IMR-90 (cell line): ENCODE measurements at regions not wholly inside any gene's neighbourhood (a gene's known extent, or its start where the extent isn't known, plus 50 kb on each side); places are given as distances from the start of the nearest gene placed in this dataset.

Source experiments
- ATAC-seq: fragments of 200-7000 bp; cut with Tn5 transposase; 2 replicates; pipeline ENCODE4 v1.9.1; 2020; ENCODE audit warnings: low read depth, mild to moderate bottlenecking, moderate library complexity
- BruUV-seq: library from RNA; stranded (reverse); fragments of 400-500 nt; replicated peaks from 2 replicates; lab custom pipeline; 2021; lab: Mats Ljungman, UMichigan
- CTCF ChIA-PET: fragments of 300-600 bp; formaldehyde crosslinking; extraction: SDS; loops from one replicate; lab custom pipeline; 2021; ENCODE audit warnings: antibody characterized with exemption; lab: Yijun Ruan, JAX
- POLR2A ChIA-PET: fragments of 300-600 bp; sonication (Branson Sonifier 250); formaldehyde crosslinking; loops from one replicate; lab custom pipeline; 2022; ENCODE audit warnings: antibody characterized with exemption; ENCODE audit not compliant: unreplicated experiment; lab: Charles Lee
- DNase-seq: peaks from one replicate; pipeline ENCODE4 v3.0.0; 2013
- H2AFZ ChIP-seq: replicated peaks from 2 replicates; pipeline ENCODE3; 2013; ENCODE audit warnings: low read length, mild to moderate bottlenecking; ENCODE audit not compliant: poor library complexity
- H2AK5ac ChIP-seq: 2 replicates; pipeline ENCODE4 v1.6.1; 2013; ENCODE audit warnings: low read depth, low read length, inconsistent platforms
- H2AK9ac ChIP-seq: replicated peaks from 2 replicates; pipeline ENCODE3; 2013; ENCODE audit warnings: mild to moderate bottlenecking, low read depth, low read length, moderate library complexity; ENCODE audit not compliant: poor library complexity
- H2BK120ac ChIP-seq: 2 replicates; pipeline ENCODE4 v1.6.1; 2013; ENCODE audit warnings: low read depth, low read length, inconsistent platforms
- H2BK15ac ChIP-seq: 3 replicates; pipeline ENCODE4 v1.6.1; 2013; ENCODE audit warnings: low read depth, low read length, inconsistent platforms
- H2BK20ac ChIP-seq: 2 replicates; pipeline ENCODE4 v1.6.1; 2013; ENCODE audit warnings: low read depth, mild to moderate bottlenecking, inconsistent platforms, low read length, moderate library complexity
- H2BK5ac ChIP-seq: 2 replicates; pipeline ENCODE4 v1.6.1; 2013; ENCODE audit warnings: mild to moderate bottlenecking, low read depth, low read length, inconsistent platforms; ENCODE audit not compliant: poor library complexity, severe bottlenecking
- H3K14ac ChIP-seq: replicated peaks from 2 replicates; pipeline ENCODE4 v1.6.1; 2013; ENCODE audit warnings: low read depth, low read length, inconsistent platforms
- H3K18ac ChIP-seq: 2 replicates; pipeline ENCODE4 v1.6.1; 2013; ENCODE audit warnings: low read depth, low read length, control low read depth
- H3K23ac ChIP-seq: 2 replicates; pipeline ENCODE4 v1.6.1; 2013; ENCODE audit warnings: low read depth, low read length, inconsistent platforms
- H3K27ac ChIP-seq: 2 replicates; pipeline ENCODE4 v1.5.1; 2013; ENCODE audit warnings: mild to moderate bottlenecking, control low read depth, low read length; ENCODE audit not compliant: insufficient read depth
- H3K27me3 ChIP-seq: 2 replicates; pipeline ENCODE4 v1.6.1; 2013; ENCODE audit warnings: low read length; ENCODE audit not compliant: control insufficient read depth, insufficient read depth
- H3K36me3 ChIP-seq: 2 replicates; pipeline ENCODE4 v1.6.1; 2013; ENCODE audit warnings: low read length, mixed read lengths; ENCODE audit not compliant: control insufficient read depth, insufficient read depth
- H3K4ac ChIP-seq: 2 replicates; pipeline ENCODE4 v1.6.1; 2013; ENCODE audit warnings: low read depth, low read length, inconsistent platforms
- H3K4me1 ChIP-seq: 2 replicates; pipeline ENCODE4 v1.6.1; 2013; ENCODE audit warnings: low read length, mixed read lengths; ENCODE audit not compliant: control insufficient read depth, insufficient read depth
- H3K4me2 ChIP-seq: 2 replicates; pipeline ENCODE4 v1.6.1; 2013; ENCODE audit warnings: low read depth, mild to moderate bottlenecking, control low read depth, low read length, moderate library complexity
- H3K4me3 ChIP-seq: 2 replicates; pipeline ENCODE4 v1.5.1; 2013; ENCODE audit warnings: low read depth, mild to moderate bottlenecking, control low read depth, low read length, moderate library complexity; ENCODE audit not compliant: insufficient read depth
- H3K56ac ChIP-seq: 2 replicates; pipeline ENCODE4 v1.6.1; 2013; ENCODE audit warnings: low read length, inconsistent platforms; ENCODE audit not compliant: insufficient read depth; ENCODE audit errors: extremely low read depth
- H3K79me1 ChIP-seq, 2 experiments: 2 replicates each; pipeline ENCODE4 v1.6.1; 2013; ENCODE audit warnings: low read length in 2 of 2, inconsistent platforms in 1 of 2, low read depth in 1 of 2
- H3K9ac ChIP-seq: 2 replicates; pipeline ENCODE4 v1.6.1; 2013; ENCODE audit warnings: low read depth, low read length, control low read depth
- H3K9me1 ChIP-seq: 2 replicates; pipeline ENCODE4 v1.6.1; 2013; ENCODE audit warnings: low read length, inconsistent platforms; ENCODE audit not compliant: insufficient read depth
- H3K9me3 ChIP-seq: 2 replicates; pipeline ENCODE4 v1.6.1; 2013; ENCODE audit warnings: low read length; ENCODE audit not compliant: control insufficient read depth, insufficient read depth
- H4K20me1 ChIP-seq: 2 replicates; pipeline ENCODE4 v1.6.1; 2013; ENCODE audit warnings: low read length, inconsistent platforms; ENCODE audit not compliant: insufficient read depth
- H4K5ac ChIP-seq: 2 replicates; pipeline ENCODE4 v1.6.1; 2013; ENCODE audit warnings: mild to moderate bottlenecking, low read depth, low read length, control low read depth
- H4K8ac ChIP-seq, 2 experiments: 2 replicates each; pipeline ENCODE4 v1.6.1; 2013; ENCODE audit warnings: low read depth in 2 of 2, low read length in 2 of 2, control low read depth in 1 of 2, inconsistent platforms in 1 of 2
- H4K91ac ChIP-seq: 2 replicates; pipeline ENCODE4 v1.6.1; 2013; ENCODE audit warnings: low read depth, low read length, inconsistent platforms; ENCODE audit not compliant: insufficient read depth
- BHLHE40 ChIP-seq: fragments of 150-350 bp; IDR thresholded peaks from 2 replicates; pipeline ENCODE4 v1.6.1; 2016; ENCODE audit warnings: mild to moderate bottlenecking, low read depth, low read length
- CEBPB ChIP-seq: IDR thresholded peaks from 2 replicates; pipeline ENCODE4 v1.6.1; 2012; ENCODE audit warnings: low read depth, low read length, improper control_type of control experiment
- MAFK ChIP-seq: IDR thresholded peaks from 2 replicates; pipeline ENCODE4 v1.6.1; 2012; ENCODE audit warnings: low read depth, low read length, improper control_type of control experiment
- MAZ ChIP-seq: IDR thresholded peaks from 2 replicates; pipeline ENCODE4 v1.6.1; 2012; ENCODE audit warnings: low read depth, mild to moderate bottlenecking, low read length, improper control_type of control experiment, moderate library complexity, borderline replicate concordance
- POLR2A ChIP-seq: IDR thresholded peaks from 2 replicates; pipeline ENCODE4 v1.6.1; 2012; ENCODE audit warnings: mild to moderate bottlenecking, low read depth, low read length
- RAD21 ChIP-seq: IDR thresholded peaks from 2 replicates; pipeline ENCODE4 v1.6.1; 2012; ENCODE audit warnings: low read length, improper control_type of control experiment
- RCOR1 ChIP-seq: IDR thresholded peaks from 2 replicates; pipeline ENCODE4 v1.6.1; 2012; ENCODE audit warnings: mild to moderate bottlenecking, low read length, improper control_type of control experiment; ENCODE audit not compliant: insufficient replicate concordance
- WGBS, 2 experiments: methylation state at CpG; one replicate each; pipeline versions ENCODE4 v1.1.5 to v1.1.7; 2013; ENCODE audit warnings: missing lambda C conversion rate in 2 of 2; ENCODE audit not compliant: insufficient read length in 1 of 2; ENCODE audit errors: extremely low coverage in 2 of 2; 5-methylcytosine and 5-hydroxymethylcytosine counted together
- dilution Hi-C: fragments of 300-500 bp; cut with HindIII; formaldehyde crosslinking; loops from one replicate; pipeline ENCODE4 v1.14.3; 2018; ENCODE audit warnings: low sequenced_read_pairs; ENCODE audit not compliant: unreplicated experiment
- in situ Hi-C: fragments of 300-500 bp; cut with MboI; formaldehyde crosslinking; loops from 3 replicates; pipeline ENCODE4 v1.14.3; 2019; ENCODE audit warnings: low sequenced_read_pairs, inconsistent platforms, mixed read lengths
- intact Hi-C: fragments of 100-400 bp; cut with micrococcal nuclease; formaldehyde crosslinking; loops from 2 replicates; pipeline ENCODE4 v1.10.0; 2022

DNA sequence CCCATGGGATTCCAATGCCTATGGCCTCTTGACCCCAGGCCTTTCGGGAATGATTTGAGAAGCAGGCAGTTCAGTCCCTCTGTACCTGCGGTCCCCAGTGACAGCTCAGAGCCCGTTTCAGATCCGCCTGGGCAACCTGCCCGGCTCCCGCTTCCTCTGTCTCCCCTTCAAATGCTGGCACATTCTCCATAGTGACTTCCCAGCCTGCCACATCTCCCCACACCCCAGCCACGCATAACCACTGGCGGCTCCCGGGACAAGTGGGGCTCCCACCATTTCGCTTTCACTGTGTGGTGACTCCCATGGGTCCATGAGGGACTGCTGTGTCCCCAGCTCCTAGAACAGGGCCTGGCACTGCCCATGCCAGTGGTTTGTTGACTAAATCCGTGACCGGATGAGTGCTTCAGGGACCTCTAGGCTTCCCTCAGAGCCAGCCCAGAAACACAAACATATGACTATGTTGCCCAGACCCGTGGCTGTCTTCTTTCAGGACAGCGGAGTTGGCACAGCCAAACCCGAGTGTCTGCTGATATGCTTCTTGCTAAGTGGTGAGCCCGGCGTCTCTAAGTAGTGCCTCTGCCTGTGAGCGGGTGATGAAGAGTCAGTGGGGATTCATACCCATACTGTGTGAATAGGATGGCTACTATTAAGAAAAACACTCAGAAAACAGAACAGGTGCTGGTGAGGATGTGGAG is 91.2 kb downstream of the GLI2 start:
- dilution Hi-C loops: no loop called here
- CTCF ChIA-PET: no interaction called here
- POLR2A ChIA-PET: interaction anchor here (0.6 to 0.8 kb wide), 2 partner anchors 14 to 90 kb away, joined by 3 to 4 read pairs; no protein-coding TSS in a partner anchor

More for the DNA sequence above, 91.2 kb downstream of the GLI2 start:
- Histone ChIP-seq H2AK5ac (peak overlapping the region; percentile 73), H3K27me3 (no peaks in the 10 kb centered on the region), H3K14ac (peak overlapping the region; percentile 51), H2BK120ac (peak overlapping the region; percentile 57), H3K4me2 (peak overlapping the region; percentile 42; the same call in 1 of the 2 replicates), H3K36me3 (peaks cover 6% of the 10 kb centered on the region), H2BK15ac (peak overlapping the region; percentile 60; the same call in 1 of the 3 replicates), H4K8ac (peak overlapping the region; percentile 35 to 51; a peak in 2 of 4 replicates), H4K5ac (0 out of 2 replicates have a peak overlapping the region, but pooled peaks have one; percentile 6), H3K9me1 (peaks cover 43% of the 10 kb centered on the region), H2BK20ac (peak overlapping the region; percentile 41; the same call in 1 of the 2 replicates), H3K4ac (peak overlapping the region; percentile 86), H3K9me3 (no peaks in the 10 kb centered on the region), H3K79me1 (peaks cover 53 to 98% of the 10 kb centered on the region in 2 experiments), H3K9ac (no peak overlapping the region), H3K56ac (peak overlapping the region; percentile 18; the same call in 1 of the 2 replicates), H3K18ac (peak overlapping the region; percentile 15), H3K4me1 (peaks cover 26% of the 10 kb centered on the region), H2AK9ac (peak overlapping the region; percentile 79), H4K20me1 (peaks cover 72% of the 10 kb centered on the region), H3K27ac (peak overlapping the region; percentile 63), H2BK5ac (peak overlapping the region; percentile 63), H2AFZ (no peak overlapping the region), H3K23ac (peak overlapping the region; percentile 80), H4K91ac (peak overlapping the region; percentile 74), H3K4me3 (no peak overlapping the region)
- no peak for TF ChIP-seq POLR2A
- TF ChIP-seq RCOR1: no peak
- no peak for TF ChIP-seq BHLHE40
- TF ChIP-seq RAD21: no peak
- no peak for TF ChIP-seq CEBPB
- no peak for TF ChIP-seq MAFK
- no peak for TF ChIP-seq MAZ
- ATAC-seq (no peak), DNase-seq (no peak)
- in situ Hi-C loops (no loop called here), intact Hi-C loops (loop anchor here (5.0 to 10.0 kb wide), 2 partner anchors 110 to 132 kb away; no protein-coding TSS in a partner anchor)
- 70% methylated on average over 6 of the region's 18 CpGs; no CpG with 5 or more reads in 1 of the 2 experiments for WGBS, 2 experiments
- no TSS peak for BruUV-seq
